HL-60 (cell line): ENCODE measurements at regions not wholly inside any gene's neighbourhood (a gene's known extent, or its start where the extent isn't known, plus 50 kb on each side); places are given as distances from the start of the nearest gene placed in this dataset.

Experiments used
- GABPA ChIP-seq: IDR thresholded peaks from 2 replicates; pipeline ENCODE4 v1.6.1; 2012; ENCODE audit warnings: low read depth
- POLR2AphosphoS5 ChIP-seq: IDR thresholded peaks from 2 replicates; pipeline ENCODE4 v1.6.1; 2012; ENCODE audit warnings: low read depth

GRCh38 chr15:67908756-67909155 is 68.9 kb upstream of the RNU6-1 start:
- TF ChIP-seq GABPA (no peak), POLR2AphosphoS5 (no peak)
